H1 (cell line): ENCODE measurements at regions not wholly inside any gene's neighbourhood (a gene's known extent, or its start where the extent isn't known, plus 50 kb on each side); places are given as distances from the start of the nearest gene placed in this dataset.

ENCODE experiments used
- CTCF ChIA-PET: fragments of 300-600 bp; sonication (Branson Sonifier 250); formaldehyde crosslinking; loops from one replicate; lab custom pipeline; 2021; ENCODE audit not compliant: partially characterized antibody; lab: Charles Lee
- POLR2A ChIA-PET: fragments of 300-600 bp; sonication (Branson Sonifier 250); formaldehyde crosslinking; loops from one replicate; lab custom pipeline; 2021; ENCODE audit warnings: inconsistent platforms; ENCODE audit not compliant: partially characterized antibody; lab: Charles Lee
- DNase-seq, 2 experiments: peaks; one replicate each; pipeline versions ENCODE4 v3.0.0 to v3.0.0-alpha.2; 2010 to 2022; ENCODE audit warnings: low spot score in 2 of 2, low read depth in 1 of 2, mixed read lengths in 1 of 2
- FAIRE-seq: peaks from 2 replicates; lab custom pipeline; 2011; peaks lifted over from hg19 to GRCh38; lab: Jason Lieb, UNC
- H2AFZ ChIP-seq: 2 replicates; pipeline ENCODE4 v1.8.1; 2012; ENCODE audit warnings: low read length, inconsistent platforms
- H2AK5ac ChIP-seq: 2 replicates; pipeline ENCODE4 v1.6.1; 2013; ENCODE audit warnings: low read depth, low read length
- H2BK120ac ChIP-seq: replicated peaks from 2 replicates; pipeline ENCODE3; 2013; ENCODE audit warnings: low read depth, low read length, inconsistent platforms
- H2BK12ac ChIP-seq: 2 replicates; pipeline ENCODE4 v1.6.1; 2013; ENCODE audit warnings: low read depth, low read length
- H2BK15ac ChIP-seq: 2 replicates; pipeline ENCODE4 v1.6.1; 2013; ENCODE audit warnings: low read length
- H2BK20ac ChIP-seq: 2 replicates; pipeline ENCODE4 v1.6.1; 2013; ENCODE audit warnings: low read length
- H2BK5ac ChIP-seq: 2 replicates; pipeline ENCODE4 v1.6.1; 2013; ENCODE audit warnings: low read depth, low read length
- H3K14ac ChIP-seq: 2 replicates; pipeline ENCODE4 v1.6.1; 2013; ENCODE audit warnings: inconsistent platforms; ENCODE audit not compliant: insufficient read length
- H3K18ac ChIP-seq: 2 replicates; pipeline ENCODE4 v1.6.1; 2013; ENCODE audit warnings: low read length; ENCODE audit errors: extremely low read depth
- H3K23ac ChIP-seq: 2 replicates; pipeline ENCODE4 v1.6.1; 2013; ENCODE audit warnings: inconsistent platforms; ENCODE audit not compliant: insufficient read length
- H3K23me2 ChIP-seq: 2 replicates; pipeline ENCODE4 v1.6.1; 2013; ENCODE audit warnings: low read depth, low read length
- H3K27ac ChIP-seq: 2 replicates; pipeline ENCODE4 v1.6.1; 2011; ENCODE audit warnings: low read depth, low read length, inconsistent platforms
- H3K27me3 ChIP-seq, 4 experiments: replicated peaks in 1 of 4; 1 replicate in 1 of 4; 2 replicates in 3 of 4; pipeline versions ENCODE4 v1.6.1 to v1.8.1; 2011 to 2013; ENCODE audit warnings: low read length in 3 of 4, mild to moderate bottlenecking in 3 of 4, inconsistent platforms in 2 of 4, mixed read lengths in 2 of 4, moderate library complexity in 1 of 4; ENCODE audit not compliant: control insufficient read depth in 3 of 4, insufficient read depth in 3 of 4; ENCODE audit errors: extremely low read depth in 1 of 4
- H3K36me3 ChIP-seq, 4 experiments: 2 replicates each; pipeline versions ENCODE4 v1.6.1 to v1.8.1; 2011 to 2013; ENCODE audit warnings: mild to moderate bottlenecking in 4 of 4, low read length in 3 of 4, moderate library complexity in 2 of 4, control low read depth in 1 of 4, inconsistent platforms in 1 of 4; ENCODE audit not compliant: insufficient read depth in 4 of 4, control insufficient read depth in 2 of 4
- H3K4ac ChIP-seq: replicated peaks from 2 replicates; pipeline ENCODE3; 2013; ENCODE audit warnings: low read length, low read depth, mixed read lengths, inconsistent platforms; ENCODE audit not compliant: insufficient read length
- H3K4me1 ChIP-seq, 4 experiments: replicated peaks in 1 of 4; 1 replicate in 1 of 4; 2 replicates in 3 of 4; pipeline versions ENCODE4 v1.6.1 to v1.8.1; 2011 to 2013; ENCODE audit warnings: low read length in 3 of 4, inconsistent platforms in 2 of 4, mixed read lengths in 1 of 4; ENCODE audit not compliant: insufficient read depth in 4 of 4, control insufficient read depth in 3 of 4
- H3K4me2 ChIP-seq, 2 experiments: 2 replicates each; pipeline versions ENCODE4 v1.6.1 to v1.8.1; 2011 to 2013; ENCODE audit warnings: low read depth in 2 of 2, low read length in 2 of 2, control low read depth in 1 of 2, inconsistent platforms in 1 of 2, mild to moderate bottlenecking in 1 of 2; ENCODE audit not compliant: insufficient read depth in 1 of 2
- H3K4me3 ChIP-seq, 4 experiments: fragments of 200-600, 300-600 bp in 1 of 4; sonication (generic), shearing (Covaris generic), sonication (Bioruptor Twin) in 1 of 4; 2 replicates each; pipeline versions ENCODE4 v1.5.1 to v1.8.1; 2011 to 2016; ENCODE audit warnings: low read length in 4 of 4, low read depth in 3 of 4, control low read depth in 2 of 4, inconsistent platforms in 2 of 4, mild to moderate bottlenecking in 2 of 4, mixed read lengths in 1 of 4, moderate library complexity in 1 of 4; ENCODE audit not compliant: insufficient read depth in 2 of 4; ENCODE audit errors: extremely low read depth in 1 of 4
- H3K56ac ChIP-seq: replicated peaks from 2 replicates; pipeline ENCODE3; 2013; ENCODE audit warnings: low read depth, mild to moderate bottlenecking, mixed read lengths, low read length, inconsistent platforms; ENCODE audit not compliant: insufficient read length
- H3K79me1 ChIP-seq: 2 replicates; pipeline ENCODE4 v1.6.1; 2013; ENCODE audit warnings: low read depth, low read length, control low read depth
- H3K79me2 ChIP-seq, 2 experiments: 2 replicates each; pipeline versions ENCODE4 v1.6.1 to v1.8.1; 2012 to 2013; ENCODE audit warnings: low read length in 2 of 2, mild to moderate bottlenecking in 2 of 2, inconsistent platforms in 1 of 2; ENCODE audit not compliant: insufficient read depth in 2 of 2, control insufficient read depth in 1 of 2
- H3K9ac ChIP-seq, 4 experiments: replicated peaks in 1 of 4; 1 replicate in 1 of 4; 2 replicates in 3 of 4; pipeline versions ENCODE4 v1.6.1 to v1.8.1; 2011 to 2013; ENCODE audit warnings: low read depth in 3 of 4, low read length in 3 of 4, control low read depth in 2 of 4, mild to moderate bottlenecking in 2 of 4, moderate library complexity in 2 of 4, inconsistent platforms in 1 of 4; ENCODE audit errors: extremely low read depth in 1 of 4
- H3K9me3 ChIP-seq, 2 experiments: 2 replicates each; pipeline versions ENCODE4 v1.6.1 to v1.8.1; 2012 to 2013; ENCODE audit warnings: mild to moderate bottlenecking in 2 of 2, moderate library complexity in 2 of 2, control low read depth in 1 of 2, inconsistent platforms in 1 of 2, low read depth in 1 of 2, low read length in 1 of 2, mixed read lengths in 1 of 2; ENCODE audit not compliant: insufficient read depth in 2 of 2
- H4K20me1 ChIP-seq, 2 experiments: replicated peaks in 1 of 2; 2 replicates each; pipeline versions ENCODE3 to v1.8.1; 2011 to 2013; ENCODE audit warnings: inconsistent platforms in 2 of 2, low read length in 2 of 2, mild to moderate bottlenecking in 1 of 2; ENCODE audit not compliant: insufficient read depth in 2 of 2, control insufficient read depth in 1 of 2
- H4K5ac ChIP-seq: 2 replicates; pipeline ENCODE4 v1.6.1; 2013; ENCODE audit warnings: low read length, low read depth, mixed read lengths, inconsistent platforms; ENCODE audit not compliant: insufficient read length
- H4K8ac ChIP-seq: 2 replicates; pipeline ENCODE4 v1.8.0; 2013; ENCODE audit warnings: mild to moderate bottlenecking, moderate library complexity, low read length, inconsistent platforms; ENCODE audit not compliant: insufficient read depth; ENCODE audit errors: extremely low read depth
- H4K91ac ChIP-seq: replicated peaks from 2 replicates; pipeline ENCODE3; 2013; ENCODE audit warnings: low read length, mixed read lengths, inconsistent platforms; ENCODE audit not compliant: insufficient read length
- BCL11A ChIP-seq, 2 experiments: IDR thresholded peaks; one replicate each; pipeline ENCODE4 v1.6.1; 2011; ENCODE audit warnings: low read depth in 2 of 2, low read length in 2 of 2, mild to moderate bottlenecking in 2 of 2
- BRCA1 ChIP-seq: IDR thresholded peaks from 2 replicates; pipeline ENCODE4 v1.6.1; 2012; ENCODE audit warnings: low read depth, low read length, improper control_type of control experiment
- EP300 ChIP-seq, 2 experiments: IDR thresholded peaks; 1 replicate in 1 of 2; 2 replicates in 1 of 2; pipeline ENCODE4 v1.6.1; 2011 to 2012; ENCODE audit warnings: low read depth in 2 of 2, low read length in 2 of 2, mild to moderate bottlenecking in 2 of 2, borderline replicate concordance in 1 of 2, inconsistent platforms in 1 of 2, moderate library complexity in 1 of 2
- FOSL1 ChIP-seq: IDR thresholded peaks from 2 replicates; pipeline ENCODE4 v1.6.1; 2011; ENCODE audit warnings: mild to moderate bottlenecking, low read depth, low read length, moderate library complexity; ENCODE audit not compliant: insufficient read depth
- HDAC6 ChIP-seq: IDR thresholded peaks from one replicate; pipeline ENCODE4 v1.7.1; 2012; ENCODE audit warnings: low read depth, mild to moderate bottlenecking, inconsistent platforms, low read length, moderate library complexity
- KDM4A ChIP-seq: IDR thresholded peaks from one replicate; pipeline ENCODE4 v1.7.1; 2012; ENCODE audit warnings: low read depth, mild to moderate bottlenecking, moderate library complexity, low read length, inconsistent platforms; ENCODE audit not compliant: severe bottlenecking
- MAFK ChIP-seq: IDR thresholded peaks from 2 replicates; pipeline ENCODE4 v1.6.1; 2012; ENCODE audit warnings: low read depth, mild to moderate bottlenecking, improper control_type of control experiment, low read length
- POLR2A ChIP-seq, 2 experiments: IDR thresholded peaks; 1 replicate in 1 of 2; 2 replicates in 1 of 2; pipeline ENCODE4 v1.6.1; 2011; ENCODE audit warnings: low read depth in 2 of 2, low read length in 2 of 2, mild to moderate bottlenecking in 2 of 2; ENCODE audit errors: control extremely low read depth in 1 of 2
- POU5F1 ChIP-seq: IDR thresholded peaks from 2 replicates; pipeline ENCODE4 v1.6.1; 2011; ENCODE audit warnings: low read depth, mild to moderate bottlenecking, low read length, moderate library complexity
- RFX5 ChIP-seq: IDR thresholded peaks from 2 replicates; pipeline ENCODE4 v1.6.1; 2011; ENCODE audit warnings: low read depth, low read length, improper control_type of control experiment, borderline replicate concordance
- TAF1 ChIP-seq: IDR thresholded peaks from 2 replicates; pipeline ENCODE4 v1.6.1; 2011; ENCODE audit warnings: mild to moderate bottlenecking, low read depth, low read length
- TAF7 ChIP-seq: optimal IDR thresholded peaks from 2 replicates; pipeline ENCODE3; 2011; ENCODE audit warnings: low read depth, mild to moderate bottlenecking, inconsistent platforms, low read length, moderate library complexity, borderline replicate concordance
- TBP ChIP-seq: IDR thresholded peaks from 2 replicates; pipeline ENCODE4 v1.6.1; 2011; ENCODE audit warnings: low read depth, low read length, improper control_type of control experiment
- TCF12 ChIP-seq: IDR thresholded peaks from 2 replicates; pipeline ENCODE4 v1.6.1; 2011; ENCODE audit warnings: low read depth, mild to moderate bottlenecking, low read length
- USF2 ChIP-seq: IDR thresholded peaks from 2 replicates; pipeline ENCODE4 v1.6.1; 2011; ENCODE audit warnings: low read length, improper control_type of control experiment
- WGBS, 2 experiments: shearing (Covaris generic) in 1 of 2; methylation state at CpG; one replicate each; pipeline versions ENCODE4 v1.1.6 to v1.1.7; 2013 to 2015; ENCODE audit warnings: low lambda C conversion rate in 2 of 2, mixed read lengths in 2 of 2, inconsistent platforms in 1 of 2, low coverage in 1 of 2, missing lambda C conversion rate in 1 of 2; ENCODE audit not compliant: insufficient replicate concordance in 2 of 2, insufficient coverage in 1 of 2, insufficient read length in 1 of 2; ENCODE audit errors: extremely low coverage in 1 of 2, missing lambda C conversion rate in 1 of 2; 5-methylcytosine and 5-hydroxymethylcytosine counted together

- Histone ChIP-seq H4K20me1 (no peaks in the 10 kb centered on the region), H3K4me2 (no peak overlapping the region), H3K14ac (no peak overlapping the region), H2AFZ (no peak overlapping the region), H3K18ac (no peak overlapping the region), H3K27me3 (0 out of 7 replicates have a peak, but pooled peaks cover 0 to 2% (median 0%) of the 10 kb centered on the region in 4 experiments), H4K8ac (no peak overlapping the region), H2BK15ac (no peak overlapping the region), H2BK12ac (no peak overlapping the region), H3K4ac (no peak overlapping the region), H2BK5ac (no peak overlapping the region), H3K9ac (no peak overlapping the region), H3K79me2 (no peaks in the 10 kb centered on the region), H3K79me1 (no peaks in the 10 kb centered on the region), H4K91ac (no peak overlapping the region), H4K5ac (no peak overlapping the region), H3K4me1 (peaks cover 6 to 15% (median 9%) of the 10 kb centered on the region in 4 experiments), H2AK5ac (no peak overlapping the region), H2BK20ac (no peak overlapping the region), H3K4me3 (no peak overlapping the region), H3K27ac (no peak overlapping the region), H3K23ac (no peak overlapping the region), H3K23me2 (no peaks in the 10 kb centered on the region), H2BK120ac (no peak overlapping the region), H3K56ac (no peak overlapping the region), H3K9me3 (no peaks in the 10 kb centered on the region), H3K36me3 (no peaks in the 10 kb centered on the region)
- CTCF ChIA-PET, result interaction anchor here (0.8 to 2.6 kb wide), 8 partner anchors 11 to 150 kb away, joined by 3 to 6 read pairs (median 4); no protein-coding TSS in a partner anchor
- FAIRE-seq (no peak), DNase-seq (no peak)
- POLR2A ChIA-PET, result no interaction called here
- WGBS, 2 experiments, result 93% methylated on average over 1 of the region's 1 CpG; no CpG with 5 or more reads in 1 of the 2 experiments
- no peak for TF ChIP-seq TAF1
- TF ChIP-seq TBP, result no peak
- TF ChIP-seq TCF12, result no peak
- TF ChIP-seq HDAC6, result no peak
- no peak for TF ChIP-seq POLR2A (IDR thresholded peaks at IDR 0.05; ENCODE audit: control extremely low read depth in 1 of 2, low read depth in 2 of 2, low read length in 2 of 2)
- TF ChIP-seq FOSL1, result no peak
- TF ChIP-seq RFX5, result no peak
- TF ChIP-seq TAF7, result no peak
- TF ChIP-seq MAFK, result no peak
- no peak for TF ChIP-seq BCL11A (IDR thresholded peaks at IDR 0.05; ENCODE audit: low read depth in 2 of 2, low read length in 2 of 2)
- no peak for TF ChIP-seq EP300 (IDR thresholded peaks at IDR 0.05; ENCODE audit: borderline replicate concordance in 1 of 2, low read depth in 2 of 2, low read length in 2 of 2)
- no peak for TF ChIP-seq BRCA1
- no peak for TF ChIP-seq USF2
- TF ChIP-seq KDM4A, result no peak
- TF ChIP-seq POU5F1, result no peak
Measured at GRCh38 chr10:110396284-110396651, 91.5 kb upstream of the SMNDC1 start.
